Uterus (tissue), 3 donors: ENCODE measurements at regions not wholly inside any gene's neighbourhood (a gene's known extent, or its start where the extent isn't known, plus 50 kb on each side); places are given as distances from the start of the nearest gene placed in this dataset.

Experiments
- DNase-seq, 2 donors: peaks; one replicate each; pipeline ENCODE4 v3.0.0-alpha.2; 2019 to 2020
- H3K27ac ChIP-seq, 2 donors: fragments of 200-600 bp; sonication (generic); 1 replicate in 1 of 2; 2 replicates in 1 of 2; pipeline ENCODE4 v1.5.1; 2016 to 2018
- H3K27me3 ChIP-seq, 2 donors: fragments of 200-600 bp; sonication (generic); one replicate each; pipeline ENCODE4 v1.5.1; 2018 to 2019; ENCODE audit warnings: control low read depth in 1 of 2
- H3K36me3 ChIP-seq, 2 donors: fragments of 200-600 bp; sonication (generic); one replicate each; pipeline ENCODE4 v1.5.1; 2019; ENCODE audit warnings: control low read depth in 1 of 2
- H3K4me1 ChIP-seq, 2 donors: fragments of 200-600 bp; sonication (generic); one replicate each; pipeline ENCODE4 v1.5.1; 2018 to 2019; ENCODE audit warnings: control low read depth in 1 of 2
- H3K4me3 ChIP-seq, 2 donors: fragments of 200-600 bp; sonication (generic); 1 replicate in 1 of 2; 2 replicates in 1 of 2; pipeline ENCODE4 v1.5.1; 2018 to 2019; ENCODE audit warnings: mild to moderate bottlenecking in 1 of 2
- H3K9me3 ChIP-seq, 2 donors: fragments of 200-600 bp; sonication (generic); one replicate each; pipeline ENCODE4 v1.5.1; 2019; ENCODE audit warnings: control low read depth in 1 of 2
- POLR2A ChIP-seq, 2 donors: fragments of 450-650 bp; IDR thresholded peaks; one replicate each; pipeline ENCODE4 v1.6.1; 2016; ENCODE audit warnings: antibody characterized with exemption in 2 of 2, mild to moderate bottlenecking in 1 of 2, moderate library complexity in 1 of 2
- intact Hi-C: fragments of 100-400 bp; cut with DNase I; formaldehyde crosslinking; loops from one replicate; pipeline ENCODE4 v1.15.1; 2023; ENCODE audit warnings: low total_unique reads
- TF ChIP-seq, protein P1 (sequence below), 4 experiments: fragments of 200-600 bp in 2 of 4; fragments of 450-650 bp in 2 of 4; sonication (generic) in 2 of 4; IDR thresholded peaks; one replicate each; pipeline ENCODE4 v1.5.1; 2016 to 2019; ENCODE audit warnings: antibody characterized with exemption in 4 of 4, mild to moderate bottlenecking in 2 of 4, moderate library complexity in 1 of 4
- donor health status: DM: yes; HTN: yes; CAD: no.

DNA sequence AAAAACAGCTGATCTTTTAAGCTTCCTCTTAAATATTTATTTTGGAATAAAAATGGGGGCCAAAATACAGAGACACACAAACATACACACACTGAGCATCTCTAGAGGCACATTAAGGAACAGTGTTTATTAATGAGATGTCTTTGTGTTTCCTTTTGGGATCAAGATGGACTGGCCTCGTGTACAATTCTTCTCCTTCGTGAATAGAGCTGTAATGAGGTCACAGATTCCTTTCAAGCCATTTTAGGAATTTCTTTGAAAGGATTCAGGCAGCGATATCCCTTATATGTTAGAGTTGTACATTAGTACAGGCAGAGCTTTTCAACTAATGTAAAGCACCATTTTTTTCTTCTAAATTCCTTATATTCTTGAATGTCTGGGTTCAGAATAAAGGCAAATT, 295.7 kb downstream of the CHRM3 start:
- TF ChIP-seq POLR2A (IDR thresholded peaks at IDR 0.05): no peak
- TF ChIP-seq, protein P1, sequence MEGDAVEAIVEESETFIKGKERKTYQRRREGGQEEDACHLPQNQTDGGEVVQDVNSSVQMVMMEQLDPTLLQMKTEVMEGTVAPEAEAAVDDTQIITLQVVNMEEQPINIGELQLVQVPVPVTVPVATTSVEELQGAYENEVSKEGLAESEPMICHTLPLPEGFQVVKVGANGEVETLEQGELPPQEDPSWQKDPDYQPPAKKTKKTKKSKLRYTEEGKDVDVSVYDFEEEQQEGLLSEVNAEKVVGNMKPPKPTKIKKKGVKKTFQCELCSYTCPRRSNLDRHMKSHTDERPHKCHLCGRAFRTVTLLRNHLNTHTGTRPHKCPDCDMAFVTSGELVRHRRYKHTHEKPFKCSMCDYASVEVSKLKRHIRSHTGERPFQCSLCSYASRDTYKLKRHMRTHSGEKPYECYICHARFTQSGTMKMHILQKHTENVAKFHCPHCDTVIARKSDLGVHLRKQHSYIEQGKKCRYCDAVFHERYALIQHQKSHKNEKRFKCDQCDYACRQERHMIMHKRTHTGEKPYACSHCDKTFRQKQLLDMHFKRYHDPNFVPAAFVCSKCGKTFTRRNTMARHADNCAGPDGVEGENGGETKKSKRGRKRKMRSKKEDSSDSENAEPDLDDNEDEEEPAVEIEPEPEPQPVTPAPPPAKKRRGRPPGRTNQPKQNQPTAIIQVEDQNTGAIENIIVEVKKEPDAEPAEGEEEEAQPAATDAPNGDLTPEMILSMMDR (IDR thresholded peaks at IDR 0.05): no peak
- no peaks in the 10 kb centered on the region for H3K27me3 ChIP-seq
- no peaks in the 10 kb centered on the region for H3K9me3 ChIP-seq
- no peak overlapping the region for H3K4me3 ChIP-seq
- intact Hi-C loops: no loop called here
- no peaks in the 10 kb centered on the region for H3K36me3 ChIP-seq
- H3K4me1 ChIP-seq: no peaks in the 10 kb centered on the region
- no peak for DNase-seq
- H3K27ac ChIP-seq: no peak overlapping the region

DNA sequence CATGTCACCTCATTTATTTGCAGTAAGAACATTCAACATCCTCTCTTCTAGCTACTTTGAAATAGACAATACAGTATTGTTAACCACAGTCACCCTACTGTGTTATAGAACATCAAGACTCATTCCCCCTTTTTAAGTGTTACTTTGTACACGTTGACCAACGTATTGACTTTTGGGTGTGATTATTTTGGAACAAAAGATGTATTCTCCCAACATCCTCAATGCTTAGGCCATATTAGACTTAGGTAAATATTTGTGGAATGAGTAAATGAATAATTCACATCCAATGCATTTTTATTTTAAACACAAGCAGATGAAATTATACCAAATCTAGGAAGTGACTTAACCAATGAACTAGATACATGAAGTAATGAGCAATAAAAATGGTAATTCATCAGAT, 296.6 kb downstream of the CHRM3 start:
- H3K4me3 ChIP-seq: no peak overlapping the region
- intact Hi-C loops: no loop called here
- H3K27ac ChIP-seq: no peak overlapping the region
- DNase-seq: no peak
- TF ChIP-seq, protein P1 (IDR thresholded peaks at IDR 0.05): no peak
- no peak for TF ChIP-seq POLR2A (IDR thresholded peaks at IDR 0.05)
- H3K4me1 ChIP-seq: no peaks in the 10 kb centered on the region
- no peaks in the 10 kb centered on the region for H3K36me3 ChIP-seq
- H3K9me3 ChIP-seq: no peaks in the 10 kb centered on the region
- H3K27me3 ChIP-seq: no peaks in the 10 kb centered on the region

DNA sequence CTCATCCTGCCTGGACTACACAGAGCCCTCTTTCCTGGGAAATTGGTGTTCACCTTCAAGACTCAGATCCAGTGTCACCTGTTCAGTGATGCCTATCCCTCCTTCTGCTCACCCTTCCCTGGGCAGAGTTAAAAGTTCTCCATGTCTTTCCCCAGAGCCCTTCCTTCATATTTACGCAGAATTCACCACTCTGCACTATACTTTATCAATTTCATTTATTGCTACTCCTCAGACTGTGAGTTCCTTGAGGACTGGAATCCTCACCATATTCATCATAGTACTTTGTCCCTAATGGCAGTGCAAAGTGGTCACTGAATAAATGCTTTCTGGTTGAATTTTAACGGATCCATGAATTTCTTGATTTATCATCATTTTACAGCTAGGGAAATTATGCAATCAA, 300.0 kb downstream of the CHRM3 start:
- H3K4me3 ChIP-seq: no peak overlapping the region
- no peaks in the 10 kb centered on the region for H3K9me3 ChIP-seq
- H3K4me1 ChIP-seq: no peaks in the 10 kb centered on the region
- H3K27me3 ChIP-seq: no peaks in the 10 kb centered on the region
- TF ChIP-seq, protein P1 (IDR thresholded peaks at IDR 0.05): no peak
- no peak for TF ChIP-seq POLR2A (IDR thresholded peaks at IDR 0.05)
- no peak overlapping the region for H3K27ac ChIP-seq
- intact Hi-C loops: no loop called here
- DNase-seq: no peak
- H3K36me3 ChIP-seq: no peaks in the 10 kb centered on the region

DNA sequence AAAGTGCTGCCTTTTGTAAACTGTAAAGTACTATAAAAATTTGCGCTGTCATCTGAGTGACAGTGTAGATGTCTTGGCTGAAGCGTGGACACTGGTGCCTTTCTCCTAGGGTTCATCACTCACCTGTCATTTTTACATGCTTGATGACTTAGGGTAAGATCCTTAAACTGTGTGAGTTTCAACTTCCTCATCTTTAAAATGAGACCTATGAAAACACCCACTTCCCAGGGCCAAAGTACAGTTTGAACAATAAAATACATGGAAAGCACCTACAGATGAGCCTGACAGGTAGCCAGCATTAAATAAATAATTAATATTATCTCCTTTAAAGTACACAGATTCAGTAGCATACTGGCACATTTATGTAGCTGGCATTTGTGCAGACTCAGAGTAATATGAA, 309.9 kb downstream of the CHRM3 start:
- Histone ChIP-seq H3K4me1 (no peaks in the 10 kb centered on the region), H3K27me3 (no peaks in the 10 kb centered on the region), H3K27ac (no peak overlapping the region), H3K9me3 (no peaks in the 10 kb centered on the region), H3K36me3 (no peaks in the 10 kb centered on the region), H3K4me3 (no peak overlapping the region)
- TF ChIP-seq, protein P1 (IDR thresholded peaks at IDR 0.05): no peak
- TF ChIP-seq POLR2A (IDR thresholded peaks at IDR 0.05): no peak
- intact Hi-C loops: no loop called here
- DNase-seq: no peak

DNA sequence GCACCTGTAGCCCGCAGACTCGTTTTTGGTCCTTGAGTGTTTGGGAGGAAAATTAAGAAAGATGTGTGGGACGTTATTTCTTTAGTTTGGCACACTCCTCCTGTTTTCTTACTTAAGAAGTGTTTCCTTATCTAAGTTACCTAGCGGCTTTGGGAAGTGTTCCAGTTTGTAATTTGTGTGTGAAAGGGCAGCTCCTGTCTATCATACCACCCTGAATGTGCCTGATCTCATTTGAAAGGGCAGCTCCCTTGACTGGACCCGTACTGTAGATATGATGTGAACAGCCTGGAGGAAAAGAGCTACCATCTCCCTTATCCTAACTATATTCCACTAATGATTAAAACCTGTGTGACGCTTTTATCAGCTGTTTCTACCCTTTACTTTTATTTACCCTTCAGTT, 314.3 kb downstream of the CHRM3 start:
- TF ChIP-seq, protein P1 (IDR thresholded peaks at IDR 0.05): no peak
- TF ChIP-seq POLR2A (IDR thresholded peaks at IDR 0.05): no peak
- no peak for DNase-seq
- Histone ChIP-seq H3K36me3 (no peaks in the 10 kb centered on the region), H3K27ac (no peak overlapping the region), H3K9me3 (no peaks in the 10 kb centered on the region), H3K4me1 (no peaks in the 10 kb centered on the region), H3K4me3 (no peak overlapping the region), H3K27me3 (no peaks in the 10 kb centered on the region)
- intact Hi-C loops: no loop called here
